ENCODE measurements at regions not wholly inside any gene's neighbourhood (a gene's known extent, or its start where the extent isn't known, plus 50 kb on each side); places are given as distances from the start of the nearest gene placed in this dataset.

GRCh38 chr11:28488336-28488735 lies 380.1 kb downstream of the METTL15 start:
- Histone ChIP-seq H3K4me1 (ENCODE audit: control insufficient read depth, extremely low read depth, insufficient read depth, low read length) (no peaks in the 10 kb centered on the region), H3K4me3 (replicated peaks in 1 of 3; ENCODE audit: insufficient read depth in 1 of 3, low read depth in 1 of 3, low read length in 3 of 3) (no peak overlapping the region), H4K20me1 (replicated peaks; ENCODE audit: control insufficient read depth, extremely low read depth, insufficient read depth, low read length) (no peaks in the 10 kb centered on the region), H2AFZ (ENCODE audit: low read depth, low read length) (no peak overlapping the region), H3K79me2 (ENCODE audit: control insufficient read depth, insufficient read depth, low read length) (no peaks in the 10 kb centered on the region), H3K4me2 (ENCODE audit: insufficient read depth, low read length) (no peak overlapping the region), H3K36me3 (ENCODE audit: control insufficient read depth in 2 of 2, extremely low read depth in 1 of 2, insufficient read depth in 2 of 2, low read length in 2 of 2) (no peaks in the 10 kb centered on the region), H3K27me3 (ENCODE audit: control insufficient read depth in 2 of 2, insufficient read depth in 2 of 2, low read length in 2 of 2) (no peaks in the 10 kb centered on the region), H3K27ac (ENCODE audit: insufficient read depth, low read depth, low read length) (no peak overlapping the region), H3K9me1 (replicated peaks; ENCODE audit: control insufficient read depth, extremely low read depth, insufficient read depth, low read length) (no peaks in the 10 kb centered on the region), H3K9ac (replicated peaks; ENCODE audit: extremely low read depth, insufficient read depth, low read length) (no peak overlapping the region), H3K9me3 (replicated peaks; ENCODE audit: control insufficient read depth, insufficient read depth, low read length) (no peaks in the 10 kb centered on the region)
- FAIRE-seq: no peak
- dilution Hi-C loops (cut with MboI; ENCODE audit: extremely low pct_ligation_motif_present, low sequenced_read_pairs) (no loop called here), intact Hi-C loops (cut with micrococcal nuclease) (no loop called here)
- DNase-seq (ENCODE audit: low read depth, low spot score): no peak
- ChIA-PET POLR2A (no interaction called here), CTCF (interaction anchor here (1.1 to 1.2 kb wide), 2 partner anchors 21 to 41 kb away, joined by 3 to 5 read pairs; no protein-coding TSS in a partner anchor)
- TF ChIP-seq JUN (IDR thresholded peaks at IDR 0.05; ENCODE audit: borderline replicate concordance, insufficient read depth, insufficient read length, low read depth): no peak
- no peak for TF ChIP-seq FOS (IDR thresholded peaks at IDR 0.05; ENCODE audit: borderline replicate concordance, insufficient read depth, low read length)
- no peak for TF ChIP-seq POLR2A (IDR thresholded peaks at IDR 0.05; ENCODE audit: low read depth, low read length)
- TF ChIP-seq, protein P1, sequence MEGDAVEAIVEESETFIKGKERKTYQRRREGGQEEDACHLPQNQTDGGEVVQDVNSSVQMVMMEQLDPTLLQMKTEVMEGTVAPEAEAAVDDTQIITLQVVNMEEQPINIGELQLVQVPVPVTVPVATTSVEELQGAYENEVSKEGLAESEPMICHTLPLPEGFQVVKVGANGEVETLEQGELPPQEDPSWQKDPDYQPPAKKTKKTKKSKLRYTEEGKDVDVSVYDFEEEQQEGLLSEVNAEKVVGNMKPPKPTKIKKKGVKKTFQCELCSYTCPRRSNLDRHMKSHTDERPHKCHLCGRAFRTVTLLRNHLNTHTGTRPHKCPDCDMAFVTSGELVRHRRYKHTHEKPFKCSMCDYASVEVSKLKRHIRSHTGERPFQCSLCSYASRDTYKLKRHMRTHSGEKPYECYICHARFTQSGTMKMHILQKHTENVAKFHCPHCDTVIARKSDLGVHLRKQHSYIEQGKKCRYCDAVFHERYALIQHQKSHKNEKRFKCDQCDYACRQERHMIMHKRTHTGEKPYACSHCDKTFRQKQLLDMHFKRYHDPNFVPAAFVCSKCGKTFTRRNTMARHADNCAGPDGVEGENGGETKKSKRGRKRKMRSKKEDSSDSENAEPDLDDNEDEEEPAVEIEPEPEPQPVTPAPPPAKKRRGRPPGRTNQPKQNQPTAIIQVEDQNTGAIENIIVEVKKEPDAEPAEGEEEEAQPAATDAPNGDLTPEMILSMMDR (IDR thresholded peaks at IDR 0.05; ENCODE audit: extremely low read depth in 1 of 2, insufficient read depth in 1 of 2, low read depth in 1 of 2, low read length in 2 of 2): no peak
- no peak for TF ChIP-seq MYC (IDR thresholded peaks at IDR 0.05; ENCODE audit: low read depth, low read length)
- no peak for TF ChIP-seq GATA2 (IDR thresholded peaks at IDR 0.05; ENCODE audit: insufficient read depth, insufficient read length, low read depth, low read length)
- TF ChIP-seq POLR2AphosphoS5 (IDR thresholded peaks at IDR 0.05; ENCODE audit: insufficient read depth, low read depth, low read length): no peak
- no peak for TF ChIP-seq EZH2 (IDR thresholded peaks at IDR 0.05; ENCODE audit: borderline replicate concordance, low read depth, low read length, severe bottlenecking)
- TF ChIP-seq, protein P2, sequence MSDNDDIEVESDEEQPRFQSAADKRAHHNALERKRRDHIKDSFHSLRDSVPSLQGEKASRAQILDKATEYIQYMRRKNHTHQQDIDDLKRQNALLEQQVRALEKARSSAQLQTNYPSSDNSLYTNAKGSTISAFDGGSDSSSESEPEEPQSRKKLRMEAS (IDR thresholded peaks at IDR 0.05; ENCODE audit: insufficient read depth, insufficient read length): no peak
- no TSS peak for BruUV-seq (replicated peaks)
